HEK293 (cell line): ENCODE measurements at regions not wholly inside any gene's neighbourhood (a gene's known extent, or its start where the extent isn't known, plus 50 kb on each side); places are given as distances from the start of the nearest gene placed in this dataset.

Source experiments
- CTCF ChIA-PET: fragments of 350-600 bp; formaldehyde crosslinking; extraction: SDS; loops from one replicate; lab custom pipeline; 2021; ENCODE audit warnings: antibody characterized with exemption; lab: Yijun Ruan, JAX
- POLR2A ChIA-PET: fragments of 300-600 bp; formaldehyde crosslinking; extraction: SDS; loops from one replicate; lab custom pipeline; 2020; ENCODE audit warnings: antibody characterized with exemption, inconsistent platforms; lab: Yijun Ruan, JAX
- H3K27ac ChIP-seq: fragments of 200-500 bp; sonication (Bioruptor generic); 2 replicates; pipeline ENCODE4 v1.5.1; 2014; ENCODE audit warnings: low read depth, low read length, control low read depth, inconsistent platforms; ENCODE audit errors: extremely low read depth
- H3K36me3 ChIP-seq, 2 experiments: fragments of 200-500 bp in 1 of 2; sonication (Bioruptor generic) in 1 of 2; 1 replicate in 1 of 2; 2 replicates in 1 of 2; pipeline ENCODE4 v1.5.1; 2014 to 2017; ENCODE audit warnings: inconsistent platforms in 2 of 2, low read length in 2 of 2; ENCODE audit not compliant: control insufficient read depth in 2 of 2, insufficient read depth in 1 of 2
- H3K4me1 ChIP-seq: fragments of 200-500 bp; sonication (Bioruptor generic); 2 replicates; pipeline ENCODE4 v1.5.1; 2014; ENCODE audit warnings: mild to moderate bottlenecking, low read length, inconsistent platforms; ENCODE audit not compliant: control insufficient read depth, insufficient read depth
- H3K4me3 ChIP-seq: 2 replicates; pipeline ENCODE4 v1.5.1; 2011; ENCODE audit warnings: low read depth, mild to moderate bottlenecking, control low read depth, low read length, moderate library complexity
- H3K9me3 ChIP-seq: fragments of 200-500 bp; sonication (Bioruptor generic); 2 replicates; pipeline ENCODE4 v1.5.1; 2014; ENCODE audit warnings: low read depth, low read length, inconsistent platforms; ENCODE audit not compliant: control insufficient read depth, insufficient read depth
- RBAK ChIP-seq: fragments of 450-650 bp; formaldehyde crosslinking; IDR thresholded peaks from 2 replicates; pipeline ENCODE4 v1.5.1; 2016; ENCODE audit warnings: missing biosample characterization, missing genetic modification characterization
- SP7 ChIP-seq: fragments of 450-650 bp; formaldehyde crosslinking; IDR thresholded peaks from 2 replicates; pipeline ENCODE4 v1.5.1; 2016; ENCODE audit warnings: missing biosample characterization, missing genetic modification characterization
- TCF7L2 ChIP-seq: IDR thresholded peaks from 2 replicates; pipeline ENCODE4 v1.6.1; 2011; ENCODE audit warnings: low read depth, mild to moderate bottlenecking, inconsistent platforms, low read length, moderate library complexity, borderline replicate concordance
- ZNF133 ChIP-seq: fragments of 450-650 bp; formaldehyde crosslinking; IDR thresholded peaks from 2 replicates; pipeline ENCODE4 v1.5.1; 2016; ENCODE audit warnings: missing biosample characterization, missing genetic modification characterization
- ZNF140 ChIP-seq: fragments of 450-650 bp; formaldehyde crosslinking; IDR thresholded peaks from 2 replicates; pipeline ENCODE4 v1.5.1; 2016; ENCODE audit warnings: missing biosample characterization, missing genetic modification characterization
- ZNF174 ChIP-seq: fragments of 450-650 bp; formaldehyde crosslinking; IDR thresholded peaks from 2 replicates; pipeline ENCODE4 v1.5.0; 2017; ENCODE audit warnings: missing biosample characterization, mild to moderate bottlenecking, missing genetic modification characterization
- ZNF184 ChIP-seq: fragments of 450-650 bp; IDR thresholded peaks from 2 replicates; pipeline ENCODE4 v1.5.1; 2018; ENCODE audit warnings: missing biosample characterization, mild to moderate bottlenecking, missing genetic modification characterization
- ZNF19 ChIP-seq: fragments of 450-650 bp; formaldehyde crosslinking; IDR thresholded peaks from 2 replicates; pipeline ENCODE4; 2016; ENCODE audit warnings: missing biosample characterization, missing genetic modification characterization, low read depth
- ZNF223 ChIP-seq: fragments of 450-650 bp; formaldehyde crosslinking; IDR thresholded peaks from 2 replicates; pipeline ENCODE4 v1.5.1; 2016; ENCODE audit warnings: missing biosample characterization, missing genetic modification characterization
- ZNF324 ChIP-seq: fragments of 450-650 bp; formaldehyde crosslinking; IDR thresholded peaks from 2 replicates; pipeline ENCODE4 v1.5.1; 2016; ENCODE audit warnings: missing biosample characterization, missing genetic modification characterization
- ZNF623 ChIP-seq: fragments of 450-650 bp; formaldehyde crosslinking; IDR thresholded peaks from 2 replicates; pipeline ENCODE4 v1.5.1; 2016; ENCODE audit warnings: missing biosample characterization, missing genetic modification characterization
- ZNF654 ChIP-seq: fragments of 450-650 bp; formaldehyde crosslinking; IDR thresholded peaks from 2 replicates; pipeline ENCODE4 v1.5.1; 2016; ENCODE audit warnings: low read depth, missing biosample characterization, missing genetic modification characterization
- ZNF664 ChIP-seq: fragments of 450-650 bp; formaldehyde crosslinking; IDR thresholded peaks from 2 replicates; pipeline ENCODE4 v1.5.1; 2016; ENCODE audit warnings: missing biosample characterization, missing genetic modification characterization
- ZNF76 ChIP-seq: fragments of 450-650 bp; formaldehyde crosslinking; IDR thresholded peaks from 2 replicates; pipeline ENCODE4; 2016; ENCODE audit warnings: low read depth, missing biosample characterization, missing genetic modification characterization, borderline replicate concordance
- ZNF776 ChIP-seq: fragments of 450-650 bp; formaldehyde crosslinking; IDR thresholded peaks from 2 replicates; pipeline ENCODE4 v1.5.0; 2017; ENCODE audit warnings: missing biosample characterization, missing genetic modification characterization, borderline replicate concordance
- ZNF785 ChIP-seq: fragments of 450-650 bp; formaldehyde crosslinking; IDR thresholded peaks from 2 replicates; pipeline ENCODE4 v1.5.1; 2016; ENCODE audit warnings: missing biosample characterization, missing genetic modification characterization
- ZNF837 ChIP-seq: fragments of 450-650 bp; formaldehyde crosslinking; IDR thresholded peaks from 2 replicates; pipeline ENCODE4 v1.5.1; 2016; ENCODE audit warnings: missing biosample characterization, missing genetic modification characterization
- TF ChIP-seq, protein P1 (sequence below): IDR thresholded peaks from 2 replicates; pipeline ENCODE4 v1.6.1; 2011; ENCODE audit warnings: mild to moderate bottlenecking, low read depth, low read length, borderline replicate concordance
- TF ChIP-seq, protein P2 (sequence below): fragments of 450-650 bp; formaldehyde crosslinking; IDR thresholded peaks from 2 replicates; pipeline ENCODE4 v1.5.1; 2016; ENCODE audit warnings: missing biosample characterization, missing genetic modification characterization
- TF ChIP-seq, protein P3 (sequence below): fragments of 450-650 bp; formaldehyde crosslinking; IDR thresholded peaks from 2 replicates; pipeline ENCODE4 v1.5.1; 2017; ENCODE audit warnings: missing biosample characterization, missing genetic modification characterization

DNA sequence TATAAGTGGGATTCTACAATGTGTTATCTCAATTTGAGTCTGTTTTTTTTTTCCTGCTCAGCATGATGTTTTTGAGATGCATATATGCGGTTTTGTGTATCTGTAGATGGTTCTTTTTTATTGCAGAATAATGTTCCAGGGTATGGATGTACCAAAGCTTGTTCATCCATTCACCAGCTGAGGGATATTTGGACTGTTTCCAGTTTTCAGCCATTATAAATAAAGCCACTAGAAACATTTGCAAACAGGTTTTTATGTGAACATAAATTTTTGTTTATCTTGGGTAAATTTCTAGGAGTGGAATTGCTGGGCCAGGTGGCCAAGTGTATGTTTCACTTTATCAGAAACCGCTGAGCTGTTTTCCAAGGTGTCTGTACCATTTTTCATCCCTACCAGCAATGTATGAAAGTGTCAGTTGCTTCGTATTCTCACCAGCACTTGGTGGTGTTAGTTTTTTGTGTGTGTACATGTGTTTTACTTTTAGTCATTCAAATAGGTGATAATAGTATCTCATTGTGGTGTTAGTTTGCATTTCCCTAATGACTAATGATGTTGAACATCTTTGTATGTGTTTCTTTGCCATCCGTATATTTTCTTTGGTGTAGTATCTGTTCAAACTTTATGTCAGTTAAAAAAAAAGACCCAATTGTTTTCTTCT lies 124.2 kb downstream of the CEBPB start:
- POLR2A ChIA-PET: no interaction called here
- CTCF ChIA-PET: no interaction called here

DNA sequence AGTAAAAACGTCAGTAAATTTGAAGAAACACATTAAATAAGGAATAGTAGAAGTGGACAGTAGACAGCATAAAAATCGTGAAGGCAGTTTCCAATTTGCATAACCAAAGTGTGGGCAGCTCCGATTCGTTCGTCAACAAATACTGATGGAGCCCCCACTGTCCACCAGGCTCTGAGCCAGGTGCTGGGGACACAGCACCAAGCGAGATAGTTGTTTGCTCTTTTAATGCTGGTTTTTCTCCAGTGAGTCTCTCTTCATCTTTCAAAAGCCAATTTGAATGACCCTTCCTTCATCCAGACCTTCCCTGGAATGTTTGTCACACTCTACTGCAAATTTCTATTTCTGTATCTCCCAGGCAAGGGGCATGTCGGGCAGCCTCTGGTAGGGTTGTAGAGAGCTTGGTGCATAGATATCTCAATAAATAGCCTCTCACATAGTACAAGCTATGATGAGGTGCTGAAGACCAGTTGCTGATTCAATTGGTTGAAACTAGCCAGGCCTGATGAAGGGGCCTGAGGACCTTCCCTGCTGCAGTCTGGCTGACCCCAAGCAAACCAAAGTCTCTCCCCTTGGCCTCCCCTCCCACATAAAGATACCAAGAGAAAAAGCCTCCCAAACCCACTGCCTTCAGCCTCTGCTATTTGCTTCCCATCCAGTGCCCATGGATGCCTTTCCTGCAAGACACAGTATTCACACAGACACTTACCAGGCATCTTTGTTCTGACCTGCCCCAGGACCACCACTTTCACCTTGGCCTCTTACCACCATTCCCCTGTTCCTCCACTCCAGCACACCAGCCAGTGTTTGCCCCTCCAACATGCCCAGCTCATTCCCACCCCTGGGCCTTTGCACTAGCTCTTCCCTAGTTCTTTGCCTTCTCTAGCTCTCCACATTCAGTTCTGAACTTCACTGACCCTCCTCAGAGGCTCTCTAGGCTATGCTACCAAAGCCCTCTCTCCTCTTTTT lies 125.2 kb downstream of the CEBPB start:
- H3K4me1 ChIP-seq: no peaks in the 10 kb centered on the region
- POLR2A ChIA-PET: interaction anchor here (0.6 kb wide), 1 partner anchor 95 kb away, joined by 3 read pairs; no protein-coding TSS in a partner anchor
- H3K36me3 ChIP-seq: no peaks in the 10 kb centered on the region
- no peak overlapping the region for H3K27ac ChIP-seq
- no peak overlapping the region for H3K4me3 ChIP-seq
- CTCF ChIA-PET: interaction anchor here (0.7 kb wide), 1 partner anchor 806 kb away, joined by 3 read pairs; no protein-coding TSS in a partner anchor
- no peak for TF ChIP-seq ZNF654
- TF ChIP-seq ZNF623 (tag by site-specific recombination): peak; percentile 84
- TF ChIP-seq, all 188 proteins: peak for 1
- H3K9me3 ChIP-seq: no peaks in the 10 kb centered on the region

More for the DNA sequence above, 124.2 kb downstream of the CEBPB start:
- Histone ChIP-seq H3K9me3 (no peaks in the 10 kb centered on the region), H3K36me3 (no peaks in the 10 kb centered on the region), H3K27ac (no peak overlapping the region), H3K4me3 (no peak overlapping the region), H3K4me1 (no peaks in the 10 kb centered on the region)
- TF ChIP-seq ZNF140 (tag by site-specific recombination) (peak; percentile 84), ZNF133 (tag by site-specific recombination) (0 out of 2 replicates have a peak, but pooled peaks have one; percentile 24), ZNF664 (tag by site-specific recombination) (peak; percentile 90), ZNF837 (tag by site-specific recombination) (no peak), ZNF174 (no peak), ZNF654 (no peak), ZNF184 (peak; percentile 96)

DNA sequence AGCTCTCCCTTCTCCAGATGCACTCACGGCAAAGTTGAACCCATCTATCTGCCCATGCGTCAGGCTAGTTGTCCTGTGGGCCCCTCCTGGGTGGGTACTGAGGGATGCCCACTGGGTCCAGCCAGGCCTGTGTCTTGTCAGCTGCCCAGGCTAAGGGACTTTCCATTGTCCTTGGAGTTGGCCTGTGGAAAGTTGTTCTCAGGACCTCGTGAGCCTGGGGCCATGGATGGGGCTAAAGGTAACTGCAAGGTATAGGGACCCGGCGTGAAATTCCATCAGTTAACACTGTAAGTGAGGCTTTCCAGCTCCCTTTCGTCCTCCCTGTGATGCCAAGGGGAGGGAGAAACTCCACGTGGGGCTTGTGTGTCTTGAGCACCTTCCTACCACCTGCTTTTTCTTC lies 126.5 kb downstream of the CEBPB start:
- no peak overlapping the region for H3K4me3 ChIP-seq
- ChIA-PET CTCF (interaction anchor here (0.8 kb wide), 1 partner anchor 14 kb away, joined by 3 read pairs; no protein-coding TSS in a partner anchor), POLR2A (no interaction called here)
- no peaks in the 10 kb centered on the region for H3K9me3 ChIP-seq
- H3K4me1 ChIP-seq: no peaks in the 10 kb centered on the region
- H3K36me3 ChIP-seq: no peaks in the 10 kb centered on the region
- no peak overlapping the region for H3K27ac ChIP-seq
- no peak for TF ChIP-seq ZNF324 (tag by site-specific recombination)
- no peak for TF ChIP-seq SP7 (tag by site-specific recombination)
- no peak for TF ChIP-seq ZNF654
- no peak for TF ChIP-seq TCF7L2
- TF ChIP-seq, protein P1, sequence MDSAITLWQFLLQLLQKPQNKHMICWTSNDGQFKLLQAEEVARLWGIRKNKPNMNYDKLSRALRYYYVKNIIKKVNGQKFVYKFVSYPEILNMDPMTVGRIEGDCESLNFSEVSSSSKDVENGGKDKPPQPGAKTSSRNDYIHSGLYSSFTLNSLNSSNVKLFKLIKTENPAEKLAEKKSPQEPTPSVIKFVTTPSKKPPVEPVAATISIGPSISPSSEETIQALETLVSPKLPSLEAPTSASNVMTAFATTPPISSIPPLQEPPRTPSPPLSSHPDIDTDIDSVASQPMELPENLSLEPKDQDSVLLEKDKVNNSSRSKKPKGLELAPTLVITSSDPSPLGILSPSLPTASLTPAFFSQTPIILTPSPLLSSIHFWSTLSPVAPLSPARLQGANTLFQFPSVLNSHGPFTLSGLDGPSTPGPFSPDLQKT: no peak
- TF ChIP-seq, protein P2, sequence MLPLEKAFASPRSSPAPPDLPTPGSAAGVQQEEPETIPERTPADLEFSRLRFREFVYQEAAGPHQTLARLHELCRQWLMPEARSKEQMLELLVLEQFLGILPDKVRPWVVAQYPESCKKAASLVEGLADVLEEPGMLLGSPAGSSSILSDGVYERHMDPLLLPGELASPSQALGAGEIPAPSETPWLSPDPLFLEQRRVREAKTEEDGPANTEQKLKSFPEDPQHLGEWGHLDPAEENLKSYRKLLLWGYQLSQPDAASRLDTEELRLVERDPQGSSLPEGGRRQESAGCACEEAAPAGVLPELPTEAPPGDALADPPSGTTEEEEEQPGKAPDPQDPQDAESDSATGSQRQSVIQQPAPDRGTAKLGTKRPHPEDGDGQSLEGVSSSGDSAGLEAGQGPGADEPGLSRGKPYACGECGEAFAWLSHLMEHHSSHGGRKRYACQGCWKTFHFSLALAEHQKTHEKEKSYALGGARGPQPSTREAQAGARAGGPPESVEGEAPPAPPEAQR (tag by site-specific recombination): no peak
- TF ChIP-seq ZNF19 (tag by site-specific recombination): no peak
- TF ChIP-seq RBAK (tag by site-specific recombination): no peak
- no peak for TF ChIP-seq ZNF776 (tag by site-specific recombination)
- TF ChIP-seq, protein P3, sequence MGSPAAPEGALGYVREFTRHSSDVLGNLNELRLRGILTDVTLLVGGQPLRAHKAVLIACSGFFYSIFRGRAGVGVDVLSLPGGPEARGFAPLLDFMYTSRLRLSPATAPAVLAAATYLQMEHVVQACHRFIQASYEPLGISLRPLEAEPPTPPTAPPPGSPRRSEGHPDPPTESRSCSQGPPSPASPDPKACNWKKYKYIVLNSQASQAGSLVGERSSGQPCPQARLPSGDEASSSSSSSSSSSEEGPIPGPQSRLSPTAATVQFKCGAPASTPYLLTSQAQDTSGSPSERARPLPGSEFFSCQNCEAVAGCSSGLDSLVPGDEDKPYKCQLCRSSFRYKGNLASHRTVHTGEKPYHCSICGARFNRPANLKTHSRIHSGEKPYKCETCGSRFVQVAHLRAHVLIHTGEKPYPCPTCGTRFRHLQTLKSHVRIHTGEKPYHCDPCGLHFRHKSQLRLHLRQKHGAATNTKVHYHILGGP: no peak
- no peak for TF ChIP-seq ZNF785 (tag by site-specific recombination)
- TF ChIP-seq ZNF76 (tag by site-specific recombination): no peak
- TF ChIP-seq ZNF223 (tag by site-specific recombination): no peak
- TF ChIP-seq, all 188 proteins: peak for 0
